H1 (cell line): ENCODE measurements at regions not wholly inside any gene's neighbourhood (a gene's known extent, or its start where the extent isn't known, plus 50 kb on each side); places are given as distances from the start of the nearest gene placed in this dataset.
A peak's percentile ranks its signal among the peaks of the same experiment; 100 is the strongest.

Experiments
- CTCF ChIA-PET: fragments of 300-600 bp; sonication (Branson Sonifier 250); formaldehyde crosslinking; loops from one replicate; lab custom pipeline; 2021; ENCODE audit not compliant: partially characterized antibody; lab: Charles Lee
- POLR2A ChIA-PET: fragments of 300-600 bp; sonication (Branson Sonifier 250); formaldehyde crosslinking; loops from one replicate; lab custom pipeline; 2021; ENCODE audit warnings: inconsistent platforms; ENCODE audit not compliant: partially characterized antibody; lab: Charles Lee
- DNase-seq, 2 experiments: peaks; one replicate each; pipeline versions ENCODE4 v3.0.0 to v3.0.0-alpha.2; 2010 to 2022; ENCODE audit warnings: low spot score in 2 of 2, low read depth in 1 of 2, mixed read lengths in 1 of 2
- FAIRE-seq: peaks from 2 replicates; lab custom pipeline; 2011; peaks lifted over from hg19 to GRCh38; lab: Jason Lieb, UNC
- H2AFZ ChIP-seq: 2 replicates; pipeline ENCODE4 v1.8.1; 2012; ENCODE audit warnings: low read length, inconsistent platforms
- H2AK5ac ChIP-seq: 2 replicates; pipeline ENCODE4 v1.6.1; 2013; ENCODE audit warnings: low read depth, low read length
- H2BK120ac ChIP-seq: replicated peaks from 2 replicates; pipeline ENCODE3; 2013; ENCODE audit warnings: low read depth, low read length, inconsistent platforms
- H2BK12ac ChIP-seq: 2 replicates; pipeline ENCODE4 v1.6.1; 2013; ENCODE audit warnings: low read depth, low read length
- H2BK15ac ChIP-seq: 2 replicates; pipeline ENCODE4 v1.6.1; 2013; ENCODE audit warnings: low read length
- H2BK20ac ChIP-seq: 2 replicates; pipeline ENCODE4 v1.6.1; 2013; ENCODE audit warnings: low read length
- H2BK5ac ChIP-seq: 2 replicates; pipeline ENCODE4 v1.6.1; 2013; ENCODE audit warnings: low read depth, low read length
- H3K14ac ChIP-seq: 2 replicates; pipeline ENCODE4 v1.6.1; 2013; ENCODE audit warnings: inconsistent platforms; ENCODE audit not compliant: insufficient read length
- H3K18ac ChIP-seq: 2 replicates; pipeline ENCODE4 v1.6.1; 2013; ENCODE audit warnings: low read length; ENCODE audit errors: extremely low read depth
- H3K23ac ChIP-seq: 2 replicates; pipeline ENCODE4 v1.6.1; 2013; ENCODE audit warnings: inconsistent platforms; ENCODE audit not compliant: insufficient read length
- H3K23me2 ChIP-seq: 2 replicates; pipeline ENCODE4 v1.6.1; 2013; ENCODE audit warnings: low read depth, low read length
- H3K27ac ChIP-seq: 2 replicates; pipeline ENCODE4 v1.6.1; 2011; ENCODE audit warnings: low read depth, low read length, inconsistent platforms
- H3K27me3 ChIP-seq, 4 experiments: replicated peaks in 1 of 4; 1 replicate in 1 of 4; 2 replicates in 3 of 4; pipeline versions ENCODE4 v1.6.1 to v1.8.1; 2011 to 2013; ENCODE audit warnings: low read length in 3 of 4, mild to moderate bottlenecking in 3 of 4, inconsistent platforms in 2 of 4, mixed read lengths in 2 of 4, moderate library complexity in 1 of 4; ENCODE audit not compliant: control insufficient read depth in 3 of 4, insufficient read depth in 3 of 4; ENCODE audit errors: extremely low read depth in 1 of 4
- H3K36me3 ChIP-seq, 4 experiments: 2 replicates each; pipeline versions ENCODE4 v1.6.1 to v1.8.1; 2011 to 2013; ENCODE audit warnings: mild to moderate bottlenecking in 4 of 4, low read length in 3 of 4, moderate library complexity in 2 of 4, control low read depth in 1 of 4, inconsistent platforms in 1 of 4; ENCODE audit not compliant: insufficient read depth in 4 of 4, control insufficient read depth in 2 of 4
- H3K4ac ChIP-seq: replicated peaks from 2 replicates; pipeline ENCODE3; 2013; ENCODE audit warnings: low read length, low read depth, mixed read lengths, inconsistent platforms; ENCODE audit not compliant: insufficient read length
- H3K4me1 ChIP-seq, 4 experiments: replicated peaks in 1 of 4; 1 replicate in 1 of 4; 2 replicates in 3 of 4; pipeline versions ENCODE4 v1.6.1 to v1.8.1; 2011 to 2013; ENCODE audit warnings: low read length in 3 of 4, inconsistent platforms in 2 of 4, mixed read lengths in 1 of 4; ENCODE audit not compliant: insufficient read depth in 4 of 4, control insufficient read depth in 3 of 4
- H3K4me2 ChIP-seq, 2 experiments: 2 replicates each; pipeline versions ENCODE4 v1.6.1 to v1.8.1; 2011 to 2013; ENCODE audit warnings: low read depth in 2 of 2, low read length in 2 of 2, control low read depth in 1 of 2, inconsistent platforms in 1 of 2, mild to moderate bottlenecking in 1 of 2; ENCODE audit not compliant: insufficient read depth in 1 of 2
- H3K4me3 ChIP-seq, 4 experiments: fragments of 200-600, 300-600 bp in 1 of 4; sonication (generic), shearing (Covaris generic), sonication (Bioruptor Twin) in 1 of 4; 2 replicates each; pipeline versions ENCODE4 v1.5.1 to v1.8.1; 2011 to 2016; ENCODE audit warnings: low read length in 4 of 4, low read depth in 3 of 4, control low read depth in 2 of 4, inconsistent platforms in 2 of 4, mild to moderate bottlenecking in 2 of 4, mixed read lengths in 1 of 4, moderate library complexity in 1 of 4; ENCODE audit not compliant: insufficient read depth in 2 of 4; ENCODE audit errors: extremely low read depth in 1 of 4
- H3K56ac ChIP-seq: replicated peaks from 2 replicates; pipeline ENCODE3; 2013; ENCODE audit warnings: low read depth, mild to moderate bottlenecking, mixed read lengths, low read length, inconsistent platforms; ENCODE audit not compliant: insufficient read length
- H3K79me1 ChIP-seq: 2 replicates; pipeline ENCODE4 v1.6.1; 2013; ENCODE audit warnings: low read depth, low read length, control low read depth
- H3K79me2 ChIP-seq, 2 experiments: 2 replicates each; pipeline versions ENCODE4 v1.6.1 to v1.8.1; 2012 to 2013; ENCODE audit warnings: low read length in 2 of 2, mild to moderate bottlenecking in 2 of 2, inconsistent platforms in 1 of 2; ENCODE audit not compliant: insufficient read depth in 2 of 2, control insufficient read depth in 1 of 2
- H3K9ac ChIP-seq, 4 experiments: replicated peaks in 1 of 4; 1 replicate in 1 of 4; 2 replicates in 3 of 4; pipeline versions ENCODE4 v1.6.1 to v1.8.1; 2011 to 2013; ENCODE audit warnings: low read depth in 3 of 4, low read length in 3 of 4, control low read depth in 2 of 4, mild to moderate bottlenecking in 2 of 4, moderate library complexity in 2 of 4, inconsistent platforms in 1 of 4; ENCODE audit errors: extremely low read depth in 1 of 4
- H3K9me3 ChIP-seq, 2 experiments: 2 replicates each; pipeline versions ENCODE4 v1.6.1 to v1.8.1; 2012 to 2013; ENCODE audit warnings: mild to moderate bottlenecking in 2 of 2, moderate library complexity in 2 of 2, control low read depth in 1 of 2, inconsistent platforms in 1 of 2, low read depth in 1 of 2, low read length in 1 of 2, mixed read lengths in 1 of 2; ENCODE audit not compliant: insufficient read depth in 2 of 2
- H4K20me1 ChIP-seq, 2 experiments: replicated peaks in 1 of 2; 2 replicates each; pipeline versions ENCODE3 to v1.8.1; 2011 to 2013; ENCODE audit warnings: inconsistent platforms in 2 of 2, low read length in 2 of 2, mild to moderate bottlenecking in 1 of 2; ENCODE audit not compliant: insufficient read depth in 2 of 2, control insufficient read depth in 1 of 2
- H4K5ac ChIP-seq: 2 replicates; pipeline ENCODE4 v1.6.1; 2013; ENCODE audit warnings: low read length, low read depth, mixed read lengths, inconsistent platforms; ENCODE audit not compliant: insufficient read length
- H4K8ac ChIP-seq: 2 replicates; pipeline ENCODE4 v1.8.0; 2013; ENCODE audit warnings: mild to moderate bottlenecking, moderate library complexity, low read length, inconsistent platforms; ENCODE audit not compliant: insufficient read depth; ENCODE audit errors: extremely low read depth
- H4K91ac ChIP-seq: replicated peaks from 2 replicates; pipeline ENCODE3; 2013; ENCODE audit warnings: low read length, mixed read lengths, inconsistent platforms; ENCODE audit not compliant: insufficient read length
- HDAC2 ChIP-seq, 2 experiments: fragments of 300-600 bp in 1 of 2; sonication (generic) in 1 of 2; IDR thresholded peaks; 2 replicates each; pipeline ENCODE4 v1.6.1; 2011 to 2012; ENCODE audit warnings: low read depth in 2 of 2, low read length in 2 of 2, mild to moderate bottlenecking in 2 of 2, moderate library complexity in 2 of 2, borderline replicate concordance in 1 of 2, inconsistent platforms in 1 of 2
- RAD21 ChIP-seq, 2 experiments: IDR thresholded peaks in 1 of 2; conservative IDR thresholded peaks in 1 of 2; 2 replicates each; pipeline ENCODE4 v1.6.1; 2011; ENCODE audit warnings: low read depth in 2 of 2, low read length in 2 of 2, improper control_type of control experiment in 1 of 2, inconsistent platforms in 1 of 2, mild to moderate bottlenecking in 1 of 2, moderate library complexity in 1 of 2
- RFX5 ChIP-seq: IDR thresholded peaks from 2 replicates; pipeline ENCODE4 v1.6.1; 2011; ENCODE audit warnings: low read depth, low read length, improper control_type of control experiment, borderline replicate concordance
- YY1 ChIP-seq: IDR thresholded peaks from 2 replicates; pipeline ENCODE4 v1.6.1; 2011; ENCODE audit warnings: low read depth, mild to moderate bottlenecking, low read length
- WGBS, 2 experiments: shearing (Covaris generic) in 1 of 2; methylation state at CpG; one replicate each; pipeline versions ENCODE4 v1.1.6 to v1.1.7; 2013 to 2015; ENCODE audit warnings: low lambda C conversion rate in 2 of 2, mixed read lengths in 2 of 2, inconsistent platforms in 1 of 2, low coverage in 1 of 2, missing lambda C conversion rate in 1 of 2; ENCODE audit not compliant: insufficient replicate concordance in 2 of 2, insufficient coverage in 1 of 2, insufficient read length in 1 of 2; ENCODE audit errors: extremely low coverage in 1 of 2, missing lambda C conversion rate in 1 of 2; 5-methylcytosine and 5-hydroxymethylcytosine counted together
- TF ChIP-seq, protein P1 (sequence below): IDR thresholded peaks from 2 replicates; pipeline ENCODE4 v1.6.1; 2011; ENCODE audit warnings: low read depth, mild to moderate bottlenecking, low read length; ENCODE audit not compliant: insufficient read depth
- TF ChIP-seq, protein P2 (sequence below): IDR thresholded peaks from 2 replicates; pipeline ENCODE4 v1.6.1; 2012; ENCODE audit warnings: inconsistent platforms
- TF ChIP-seq, protein P3 (sequence below): IDR thresholded peaks from 2 replicates; pipeline ENCODE4 v1.6.1; 2012; ENCODE audit warnings: inconsistent platforms
- TF ChIP-seq, protein P4 (sequence below), 3 experiments: IDR thresholded peaks; 1 replicate in 2 of 3; 2 replicates in 1 of 3; pipeline versions ENCODE4 v1.5.1 to v1.6.1; 2011; ENCODE audit warnings: low read length in 3 of 3, mild to moderate bottlenecking in 3 of 3, inconsistent platforms in 2 of 3, low read depth in 1 of 3, moderate library complexity in 1 of 3; ENCODE audit not compliant: insufficient read depth in 1 of 3; ENCODE audit errors: control extremely low read depth in 1 of 3

DNA sequence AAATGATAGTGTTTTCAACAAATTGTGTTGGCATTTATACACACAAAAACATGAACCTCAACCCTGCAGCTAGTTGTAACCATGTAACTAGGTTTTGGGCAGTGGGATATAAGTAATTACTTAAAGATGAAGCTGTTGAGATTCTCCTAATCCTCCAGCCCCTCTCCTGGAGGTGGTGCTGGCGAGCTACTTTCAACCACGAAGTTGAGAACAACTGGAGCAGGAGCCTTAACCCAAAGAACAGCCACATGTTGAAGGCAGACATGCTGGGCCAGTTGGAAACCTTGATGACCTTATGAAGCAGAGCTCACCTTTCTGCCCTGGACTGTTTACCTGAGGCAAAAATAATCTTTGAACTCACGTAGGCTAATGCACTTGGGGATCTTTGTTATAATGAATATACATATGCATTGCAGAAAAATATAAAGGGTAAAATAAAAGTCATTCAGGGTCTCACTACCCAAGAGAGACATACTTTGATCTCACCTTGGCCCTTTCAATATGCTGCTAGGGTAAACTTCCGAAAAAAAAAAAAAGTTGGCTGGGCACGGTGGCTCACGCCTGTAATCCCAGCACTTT lies 89.6 kb upstream of the NPAS2 start:
- no peak overlapping the region for H2BK120ac ChIP-seq
- no peaks in the 10 kb centered on the region for H3K27me3 ChIP-seq
- no peak overlapping the region for H3K4me2 ChIP-seq
- no peak overlapping the region for H2AFZ ChIP-seq
- no peak overlapping the region for H2BK5ac ChIP-seq
- H4K8ac ChIP-seq = no peak overlapping the region
- no peak overlapping the region for H3K14ac ChIP-seq
- TF ChIP-seq HDAC2 (IDR thresholded peaks at IDR 0.05; ENCODE audit: borderline replicate concordance in 1 of 2, low read depth in 2 of 2, low read length in 2 of 2) = no peak
- TF ChIP-seq RAD21 (IDR thresholded peaks at IDR 0.05 in 1 of 2, conservative IDR thresholded peaks at IDR 0.05 in 1 of 2; ENCODE audit: low read depth in 2 of 2, low read length in 2 of 2) = peak; percentile 91 to 94
- TF ChIP-seq YY1 = peak; percentile 54; the same call in 1 of the 2 replicates
- TF ChIP-seq, protein P1, sequence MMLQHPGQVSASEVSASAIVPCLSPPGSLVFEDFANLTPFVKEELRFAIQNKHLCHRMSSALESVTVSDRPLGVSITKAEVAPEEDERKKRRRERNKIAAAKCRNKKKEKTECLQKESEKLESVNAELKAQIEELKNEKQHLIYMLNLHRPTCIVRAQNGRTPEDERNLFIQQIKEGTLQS = no peak
- TF ChIP-seq, protein P2, sequence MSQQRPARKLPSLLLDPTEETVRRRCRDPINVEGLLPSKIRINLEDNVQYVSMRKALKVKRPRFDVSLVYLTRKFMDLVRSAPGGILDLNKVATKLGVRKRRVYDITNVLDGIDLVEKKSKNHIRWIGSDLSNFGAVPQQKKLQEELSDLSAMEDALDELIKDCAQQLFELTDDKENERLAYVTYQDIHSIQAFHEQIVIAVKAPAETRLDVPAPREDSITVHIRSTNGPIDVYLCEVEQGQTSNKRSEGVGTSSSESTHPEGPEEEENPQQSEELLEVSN = peak; percentile 84
- TF ChIP-seq RFX5 = no peak
- TF ChIP-seq, protein P3, sequence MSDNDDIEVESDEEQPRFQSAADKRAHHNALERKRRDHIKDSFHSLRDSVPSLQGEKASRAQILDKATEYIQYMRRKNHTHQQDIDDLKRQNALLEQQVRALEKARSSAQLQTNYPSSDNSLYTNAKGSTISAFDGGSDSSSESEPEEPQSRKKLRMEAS = peak; percentile 93
- TF ChIP-seq, protein P4, sequence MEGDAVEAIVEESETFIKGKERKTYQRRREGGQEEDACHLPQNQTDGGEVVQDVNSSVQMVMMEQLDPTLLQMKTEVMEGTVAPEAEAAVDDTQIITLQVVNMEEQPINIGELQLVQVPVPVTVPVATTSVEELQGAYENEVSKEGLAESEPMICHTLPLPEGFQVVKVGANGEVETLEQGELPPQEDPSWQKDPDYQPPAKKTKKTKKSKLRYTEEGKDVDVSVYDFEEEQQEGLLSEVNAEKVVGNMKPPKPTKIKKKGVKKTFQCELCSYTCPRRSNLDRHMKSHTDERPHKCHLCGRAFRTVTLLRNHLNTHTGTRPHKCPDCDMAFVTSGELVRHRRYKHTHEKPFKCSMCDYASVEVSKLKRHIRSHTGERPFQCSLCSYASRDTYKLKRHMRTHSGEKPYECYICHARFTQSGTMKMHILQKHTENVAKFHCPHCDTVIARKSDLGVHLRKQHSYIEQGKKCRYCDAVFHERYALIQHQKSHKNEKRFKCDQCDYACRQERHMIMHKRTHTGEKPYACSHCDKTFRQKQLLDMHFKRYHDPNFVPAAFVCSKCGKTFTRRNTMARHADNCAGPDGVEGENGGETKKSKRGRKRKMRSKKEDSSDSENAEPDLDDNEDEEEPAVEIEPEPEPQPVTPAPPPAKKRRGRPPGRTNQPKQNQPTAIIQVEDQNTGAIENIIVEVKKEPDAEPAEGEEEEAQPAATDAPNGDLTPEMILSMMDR (IDR thresholded peaks at IDR 0.05; ENCODE audit: control extremely low read depth in 1 of 3, insufficient read depth in 1 of 3, low read depth in 1 of 3, low read length in 3 of 3) = peak; percentile 50 to 84 (median 73)
- 65% methylated on average over 6 of the region's 6 CpGs; no CpG with 5 or more reads in 1 of the 2 experiments for WGBS, 2 experiments
- H3K23ac ChIP-seq = no peak overlapping the region
- H3K79me1 ChIP-seq = no peaks in the 10 kb centered on the region
- H3K36me3 ChIP-seq = no peaks in the 10 kb centered on the region
- no peak overlapping the region for H2BK20ac ChIP-seq
- H3K56ac ChIP-seq = no peak overlapping the region
- H3K4ac ChIP-seq = no peak overlapping the region
- POLR2A ChIA-PET = interaction anchor here (1.2 kb wide), 1 partner anchor 278 kb away, joined by 3 read pairs; no protein-coding TSS in a partner anchor
- no peak overlapping the region for H3K4me3 ChIP-seq
- no peak overlapping the region for H4K5ac ChIP-seq
- H3K18ac ChIP-seq = no peak overlapping the region
- H3K27ac ChIP-seq = no peak overlapping the region
- DNase-seq = peak; percentile 43 to 68
- H3K9me3 ChIP-seq = no peaks in the 10 kb centered on the region
- CTCF ChIA-PET = interaction anchor here (0.6 to 4.2 kb wide), 27 partner anchors 9 to 842 kb away, joined by 3 to 18 read pairs (median 3); no protein-coding TSS in a partner anchor
- no peak overlapping the region for H2BK15ac ChIP-seq
- H3K4me1 ChIP-seq = peaks cover 0 to 6% (median 2%) of the 10 kb centered on the region in 4 experiments; a peak in 3 of 7 replicates
- no peak overlapping the region for H3K9ac ChIP-seq
- no peak overlapping the region for H2BK12ac ChIP-seq
- H2AK5ac ChIP-seq = no peak overlapping the region
- no peaks in the 10 kb centered on the region for H4K20me1 ChIP-seq
- no peak overlapping the region for H4K91ac ChIP-seq
- no peaks in the 10 kb centered on the region for H3K79me2 ChIP-seq
- H3K23me2 ChIP-seq = no peaks in the 10 kb centered on the region
- peak; percentile 85 for FAIRE-seq
